Bronchial epithelial cell (primary cell): ENCODE measurements at regions not wholly inside any gene's neighbourhood (a gene's known extent, or its start where the extent isn't known, plus 50 kb on each side); places are given as distances from the start of the nearest gene placed in this dataset.

Source experiments
- DNase-seq: peaks from one replicate; pipeline ENCODE4 v3.0.0-alpha.2; 2010; ENCODE audit warnings: low read depth
- FAIRE-seq: peaks from 2 replicates; lab custom pipeline; 2011; peaks lifted over from hg19 to GRCh38; lab: Jason Lieb, UNC
- H3K27me3 ChIP-seq: 2 replicates; pipeline ENCODE4 v1.5.1; 2011; ENCODE audit warnings: low read length; ENCODE audit not compliant: control insufficient read depth, insufficient read depth
- H3K36me3 ChIP-seq: 2 replicates; pipeline ENCODE4 v1.5.1; 2011; ENCODE audit warnings: low read length; ENCODE audit not compliant: control insufficient read depth, insufficient read depth
- H3K4me3 ChIP-seq: 2 replicates; pipeline ENCODE4 v1.5.1; 2011; ENCODE audit warnings: mild to moderate bottlenecking, low read depth, low read length, control low read depth
- CTCF ChIP-seq: IDR thresholded peaks from 2 replicates; pipeline ENCODE4 v1.5.1; 2011; ENCODE audit warnings: mild to moderate bottlenecking, moderate library complexity, low read length, control low read depth, inconsistent platforms; ENCODE audit not compliant: insufficient read depth, severe bottlenecking

- no peaks in the 10 kb centered on the region for H3K36me3 ChIP-seq
- peaks cover 9% of the 10 kb centered on the region for H3K27me3 ChIP-seq
- FAIRE-seq = no peak
- DNase-seq = no peak
- TF ChIP-seq CTCF = no peak
- H3K4me3 ChIP-seq = no peak overlapping the region
Measured at GRCh38 chr20:51093240-51093763, 70.4 kb upstream of the KCNG1 start.

GRCh38 chr20:51092338-51092737 lies 69.4 kb upstream of the KCNG1 start:
- peaks cover 9% of the 10 kb centered on the region for H3K27me3 ChIP-seq
- H3K4me3 ChIP-seq = no peak overlapping the region
- TF ChIP-seq CTCF = no peak
- no peaks in the 10 kb centered on the region for H3K36me3 ChIP-seq
- DNase-seq (no peak), FAIRE-seq (no peak)

GRCh38 chr20:51091406-51092195 lies 68.7 kb upstream of the KCNG1 start:
- no peak for TF ChIP-seq CTCF
- H3K27me3 ChIP-seq = peaks cover 8% of the 10 kb centered on the region
- no peaks in the 10 kb centered on the region for H3K36me3 ChIP-seq
- no peak overlapping the region for H3K4me3 ChIP-seq
- FAIRE-seq (no peak), DNase-seq (no peak)

- no peak for FAIRE-seq
- H3K27me3 ChIP-seq = peaks cover 7% of the 10 kb centered on the region
- no peak for TF ChIP-seq CTCF
Measured at GRCh38 chr20:51089840-51090239, 66.9 kb upstream of the KCNG1 start.

GRCh38 chr20:51089272-51089781 lies 66.4 kb upstream of the KCNG1 start:
- FAIRE-seq = no peak
- no peak for TF ChIP-seq CTCF
- peaks cover 7% of the 10 kb centered on the region for H3K27me3 ChIP-seq
- no peak for DNase-seq
- no peaks in the 10 kb centered on the region for H3K36me3 ChIP-seq
- H3K4me3 ChIP-seq = no peak overlapping the region

More at GRCh38 chr20:51089840-51090239, 66.9 kb upstream of the KCNG1 start:
- H3K36me3 ChIP-seq = no peaks in the 10 kb centered on the region
- H3K4me3 ChIP-seq = no peak overlapping the region
- no peak for DNase-seq
